MM.1S (cell line): ENCODE measurements at regions not wholly inside any gene's neighbourhood (a gene's known extent, or its start where the extent isn't known, plus 50 kb on each side); places are given as distances from the start of the nearest gene placed in this dataset.

Experiments
- DNase-seq: peaks from one replicate; pipeline ENCODE4 v3.0.0-alpha.2; 2015
- H2AFZ ChIP-seq: fragments of 300-600 bp; sonication (generic); 2 replicates; pipeline ENCODE4 v1.6.0; 2016; ENCODE audit warnings: antibody characterized with exemption, low read length
- H3F3A ChIP-seq: fragments of 300-600 bp; sonication (generic); 2 replicates; pipeline ENCODE4 v1.6.1; 2016; ENCODE audit warnings: mild to moderate bottlenecking, antibody characterized with exemption, low read length, moderate library complexity, mixed read lengths; ENCODE audit not compliant: insufficient read depth
- H3K27ac ChIP-seq: fragments of 300-600 bp; sonication (generic); 2 replicates; pipeline ENCODE4 v1.5.1; 2016; ENCODE audit warnings: mild to moderate bottlenecking, low read length
- H3K27me3 ChIP-seq: fragments of 300-600 bp; sonication (generic); replicated peaks from 2 replicates; pipeline ENCODE4 v1.6.0; 2016; ENCODE audit warnings: low read length; ENCODE audit not compliant: insufficient read depth
- H3K36me3 ChIP-seq: fragments of 300-600 bp; sonication (generic); replicated peaks from 2 replicates; pipeline ENCODE4 v1.6.1; 2016; ENCODE audit warnings: mild to moderate bottlenecking, low read length, mixed read lengths; ENCODE audit not compliant: insufficient read depth
- H3K4me1 ChIP-seq: fragments of 300-600 bp; sonication (generic); 2 replicates; pipeline ENCODE4 v1.6.1; 2016; ENCODE audit warnings: low read length, mixed read lengths
- H3K4me2 ChIP-seq: fragments of 300-600 bp; sonication (generic); 2 replicates; pipeline ENCODE4 v1.6.0; 2016; ENCODE audit warnings: low read depth, low read length
- H3K4me3 ChIP-seq: fragments of 300-600 bp; sonication (generic); 2 replicates; pipeline ENCODE4 v1.5.1; 2016; ENCODE audit warnings: low read length, mixed read lengths
- H3K79me2 ChIP-seq: fragments of 300-600 bp; sonication (generic); 2 replicates; pipeline ENCODE4 v1.6.1; 2016; ENCODE audit warnings: mixed run types, low read length, mixed read lengths
- H3K9ac ChIP-seq: fragments of 300-600 bp; sonication (generic); 2 replicates; pipeline ENCODE4 v1.6.1; 2016; ENCODE audit warnings: low read length, mixed read lengths
- H3K9me2 ChIP-seq: fragments of 300-600 bp; sonication (generic); replicated peaks from 2 replicates; pipeline ENCODE4 v1.6.1; 2016; ENCODE audit warnings: mild to moderate bottlenecking, low read length, mixed read lengths; ENCODE audit not compliant: insufficient read depth
- H3K9me3 ChIP-seq: fragments of 300-600 bp; sonication (generic); replicated peaks from 2 replicates; pipeline ENCODE4 v1.6.1; 2016; ENCODE audit warnings: mild to moderate bottlenecking, low read length, mixed read lengths; ENCODE audit not compliant: insufficient read depth
- H4K20me1 ChIP-seq: fragments of 300-600 bp; sonication (generic); 2 replicates; pipeline ENCODE4 v1.6.1; 2016; ENCODE audit warnings: mild to moderate bottlenecking, low read length, moderate library complexity, mixed read lengths; ENCODE audit not compliant: insufficient read depth
- CTCF ChIP-seq: fragments of 300-600 bp; sonication (generic); IDR thresholded peaks from 2 replicates; pipeline ENCODE4 v1.5.1; 2016; ENCODE audit warnings: antibody characterized with exemption, low read length, mixed read lengths
- EZH2 ChIP-seq: fragments of 300-600 bp; sonication (generic); optimal IDR thresholded peaks from 2 replicates; pipeline ENCODE3; 2017; ENCODE audit warnings: low read depth, mild to moderate bottlenecking, antibody characterized with exemption, low read length, mixed read lengths
- EZH2phosphoT487 ChIP-seq: fragments of 300-600 bp; sonication (generic); IDR thresholded peaks from 2 replicates; pipeline ENCODE4 v1.6.1; 2018; ENCODE audit warnings: antibody characterized with exemption, low read length

- H4K20me1 ChIP-seq = no peaks in the 10 kb centered on the region
- no peak for DNase-seq
- H3F3A ChIP-seq = no peaks in the 10 kb centered on the region
- no peak overlapping the region for H3K4me2 ChIP-seq
- no peaks in the 10 kb centered on the region for H3K36me3 ChIP-seq
- H2AFZ ChIP-seq = no peak overlapping the region
- no peaks in the 10 kb centered on the region for H3K9me2 ChIP-seq
- no peak overlapping the region for H3K4me3 ChIP-seq
- H3K4me1 ChIP-seq = no peaks in the 10 kb centered on the region
- H3K9me3 ChIP-seq = no peaks in the 10 kb centered on the region
- no peaks in the 10 kb centered on the region for H3K79me2 ChIP-seq
- no peaks in the 10 kb centered on the region for H3K27me3 ChIP-seq
- no peak overlapping the region for H3K9ac ChIP-seq
- no peak overlapping the region for H3K27ac ChIP-seq
- TF ChIP-seq EZH2phosphoT487 (no peak), EZH2 (no peak)
Observed at GRCh38 chr1:191970116-191970515, 188.1 kb upstream of the RGS18 start.

- H3K27me3 ChIP-seq = no peaks in the 10 kb centered on the region
- H3K36me3 ChIP-seq = no peaks in the 10 kb centered on the region
- no peaks in the 10 kb centered on the region for H3F3A ChIP-seq
- no peak overlapping the region for H3K27ac ChIP-seq
- TF ChIP-seq CTCF = no peak
- no peak for TF ChIP-seq EZH2phosphoT487
- TF ChIP-seq EZH2 = no peak
- no peak overlapping the region for H2AFZ ChIP-seq
- no peaks in the 10 kb centered on the region for H3K79me2 ChIP-seq
- DNase-seq = no peak
- no peak overlapping the region for H3K9ac ChIP-seq
- H4K20me1 ChIP-seq = no peaks in the 10 kb centered on the region
- no peak overlapping the region for H3K4me2 ChIP-seq
- no peak overlapping the region for H3K4me3 ChIP-seq
- H3K4me1 ChIP-seq = no peaks in the 10 kb centered on the region
- no peaks in the 10 kb centered on the region for H3K9me2 ChIP-seq
- H3K9me3 ChIP-seq = no peaks in the 10 kb centered on the region
Observed at GRCh38 chr1:191971447-191971846, 186.8 kb upstream of the RGS18 start.

GRCh38 chr1:191974004-191974403 lies 184.3 kb upstream of the RGS18 start:
- Histone ChIP-seq H3K4me2 (no peak overlapping the region), H3K27ac (no peak overlapping the region), H3K9ac (no peak overlapping the region), H3K27me3 (no peaks in the 10 kb centered on the region), H4K20me1 (no peaks in the 10 kb centered on the region), H2AFZ (no peak overlapping the region), H3K4me3 (no peak overlapping the region), H3K9me2 (no peaks in the 10 kb centered on the region), H3K4me1 (no peaks in the 10 kb centered on the region), H3K36me3 (no peaks in the 10 kb centered on the region), H3K79me2 (no peaks in the 10 kb centered on the region), H3F3A (no peaks in the 10 kb centered on the region), H3K9me3 (no peaks in the 10 kb centered on the region)
- DNase-seq = no peak
- no peak for TF ChIP-seq EZH2phosphoT487

GRCh38 chr1:191977874-191978506 lies 180.3 kb upstream of the RGS18 start:
- no peaks in the 10 kb centered on the region for H3K9me3 ChIP-seq
- H3F3A ChIP-seq = no peaks in the 10 kb centered on the region
- H2AFZ ChIP-seq = no peak overlapping the region
- no peaks in the 10 kb centered on the region for H3K79me2 ChIP-seq
- no peaks in the 10 kb centered on the region for H4K20me1 ChIP-seq
- H3K9ac ChIP-seq = no peak overlapping the region
- no peak overlapping the region for H3K4me2 ChIP-seq
- no peaks in the 10 kb centered on the region for H3K27me3 ChIP-seq
- no peak for DNase-seq
- H3K27ac ChIP-seq = no peak overlapping the region
- no peaks in the 10 kb centered on the region for H3K9me2 ChIP-seq
- H3K36me3 ChIP-seq = no peaks in the 10 kb centered on the region
- no peak overlapping the region for H3K4me3 ChIP-seq
- TF ChIP-seq CTCF (no peak), EZH2phosphoT487 (no peak), EZH2 (no peak)
- no peaks in the 10 kb centered on the region for H3K4me1 ChIP-seq
